Head of caudate nucleus (tissue), 42 donors: ENCODE measurements at regions not wholly inside any gene's neighbourhood (a gene's known extent, or its start where the extent isn't known, plus 50 kb on each side); places are given as distances from the start of the nearest gene placed in this dataset.

Experiments used
- DNase-seq, 42 donors: peaks; one replicate each; pipeline versions ENCODE4 v3.0.0 to v3.0.0-alpha.2; 2020 to 2021; ENCODE audit warnings: mixed read lengths in 7 of 42
- intact Hi-C: fragments of 100-400 bp; cut with DNase I; formaldehyde crosslinking; loops from one replicate; pipeline ENCODE4 v1.15.0; 2022

DNA sequence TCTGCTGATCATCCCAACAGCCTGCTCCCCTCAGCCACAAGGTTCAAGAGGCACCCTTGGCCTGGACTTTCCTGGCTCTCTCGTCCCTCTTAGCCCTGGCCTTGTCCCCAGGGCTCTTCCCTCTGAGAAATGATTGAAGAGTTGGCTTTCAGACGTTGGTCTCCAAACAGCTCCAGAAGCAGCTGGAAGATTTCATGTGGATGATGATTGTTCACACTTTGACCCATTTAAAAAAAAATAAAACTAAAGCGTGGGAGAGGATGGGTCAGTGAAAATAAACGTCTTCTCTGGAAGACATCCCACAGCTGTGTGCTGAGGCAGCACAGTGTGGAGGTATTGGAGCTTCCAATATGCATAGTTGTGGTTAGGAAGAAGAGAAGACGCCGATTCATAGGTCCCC, 54.7 kb upstream of the CDH11 start:
- DNase-seq: no peak
- intact Hi-C loops: no loop called here

DNA sequence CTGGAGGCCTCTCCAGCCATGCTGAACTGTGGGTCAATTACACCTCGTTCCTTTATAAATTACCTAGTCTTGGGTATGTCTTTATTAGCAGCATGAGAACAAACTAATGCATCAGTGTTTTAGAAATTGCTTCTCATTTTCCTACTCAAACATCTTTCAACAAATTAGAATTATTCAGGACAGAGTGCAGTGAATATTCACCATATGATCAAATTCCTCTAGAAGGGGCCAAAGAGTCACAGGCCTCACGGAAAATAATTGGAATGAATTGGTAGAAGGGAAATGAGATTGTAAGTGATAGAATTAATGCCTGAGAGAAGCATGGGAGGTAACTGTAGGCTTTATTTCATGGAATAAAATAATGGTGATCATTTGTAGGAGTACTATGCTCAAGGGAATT, 50.5 kb upstream of the CDH11 start:
- intact Hi-C loops: no loop called here

More for the DNA sequence above, 50.5 kb upstream of the CDH11 start:
- no peak for DNase-seq
